SU-DHL-6 (cell line): ENCODE measurements at regions not wholly inside any gene's neighbourhood (a gene's known extent, or its start where the extent isn't known, plus 50 kb on each side); places are given as distances from the start of the nearest gene placed in this dataset.

Experiments used
- EZH2phosphoT487 ChIP-seq: fragments of 200-600 bp; sonication (generic), shearing (Covaris generic); conservative IDR thresholded peaks from 2 replicates; pipeline ENCODE4 v1.6.1; 2018; ENCODE audit warnings: mild to moderate bottlenecking, antibody characterized with exemption, low read length, moderate library complexity, mixed read lengths
- TF ChIP-seq, protein P1 (sequence below): fragments of 200-600 bp; sonication (generic); IDR thresholded peaks from one replicate; pipeline ENCODE4 v1.5.1; 2017; ENCODE audit warnings: antibody characterized with exemption, mild to moderate bottlenecking, low read length, moderate library complexity; ENCODE audit not compliant: insufficient read depth, poor library complexity, severe bottlenecking

DNA sequence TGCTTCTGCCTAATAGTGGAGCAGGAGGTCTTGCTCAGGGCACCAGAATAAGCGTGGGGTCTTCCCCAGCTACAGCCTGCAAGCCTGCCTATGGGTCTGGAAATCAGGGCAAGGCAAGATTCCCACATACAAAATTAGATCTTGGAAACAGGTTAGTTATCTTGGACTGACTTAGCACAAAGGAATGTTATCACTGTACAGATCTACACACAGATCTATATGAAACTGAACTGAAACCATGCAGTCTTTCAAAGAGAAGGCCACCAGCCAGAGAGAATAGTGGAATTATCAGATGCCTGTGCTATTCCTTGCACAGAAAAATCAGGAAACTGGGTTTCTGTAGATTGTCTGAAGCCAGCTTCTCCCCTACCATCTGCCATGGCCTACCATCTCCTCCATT lies 585.7 kb downstream of the ACTL7B start:
- TF ChIP-seq, protein P1, sequence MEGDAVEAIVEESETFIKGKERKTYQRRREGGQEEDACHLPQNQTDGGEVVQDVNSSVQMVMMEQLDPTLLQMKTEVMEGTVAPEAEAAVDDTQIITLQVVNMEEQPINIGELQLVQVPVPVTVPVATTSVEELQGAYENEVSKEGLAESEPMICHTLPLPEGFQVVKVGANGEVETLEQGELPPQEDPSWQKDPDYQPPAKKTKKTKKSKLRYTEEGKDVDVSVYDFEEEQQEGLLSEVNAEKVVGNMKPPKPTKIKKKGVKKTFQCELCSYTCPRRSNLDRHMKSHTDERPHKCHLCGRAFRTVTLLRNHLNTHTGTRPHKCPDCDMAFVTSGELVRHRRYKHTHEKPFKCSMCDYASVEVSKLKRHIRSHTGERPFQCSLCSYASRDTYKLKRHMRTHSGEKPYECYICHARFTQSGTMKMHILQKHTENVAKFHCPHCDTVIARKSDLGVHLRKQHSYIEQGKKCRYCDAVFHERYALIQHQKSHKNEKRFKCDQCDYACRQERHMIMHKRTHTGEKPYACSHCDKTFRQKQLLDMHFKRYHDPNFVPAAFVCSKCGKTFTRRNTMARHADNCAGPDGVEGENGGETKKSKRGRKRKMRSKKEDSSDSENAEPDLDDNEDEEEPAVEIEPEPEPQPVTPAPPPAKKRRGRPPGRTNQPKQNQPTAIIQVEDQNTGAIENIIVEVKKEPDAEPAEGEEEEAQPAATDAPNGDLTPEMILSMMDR: no peak
- no peak for TF ChIP-seq EZH2phosphoT487
